KMS-11 (cell line): ENCODE measurements at regions not wholly inside any gene's neighbourhood (a gene's known extent, or its start where the extent isn't known, plus 50 kb on each side); places are given as distances from the start of the nearest gene placed in this dataset.

Source experiments
- H2AFZ ChIP-seq: fragments of 200-600 bp; sonication (generic); 2 replicates; pipeline ENCODE4 v1.6.1; 2016; ENCODE audit warnings: antibody characterized with exemption, mixed run types, low read depth
- H3K27ac ChIP-seq: fragments of 200-600 bp; sonication (generic); 2 replicates; pipeline ENCODE4 v1.6.1; 2016; ENCODE audit warnings: mild to moderate bottlenecking, mixed run types
- H3K27me3 ChIP-seq: fragments of 200-600 bp; sonication (generic); 2 replicates; pipeline ENCODE4 v1.6.1; 2017; ENCODE audit warnings: mild to moderate bottlenecking, low read depth, mixed run types, moderate library complexity; ENCODE audit not compliant: insufficient read depth
- H3K36me3 ChIP-seq: fragments of 200-600 bp; sonication (generic); 2 replicates; pipeline ENCODE4 v1.6.1; 2017; ENCODE audit warnings: mild to moderate bottlenecking, mixed run types; ENCODE audit not compliant: insufficient read depth
- H3K4me1 ChIP-seq: fragments of 200-600 bp; sonication (generic); 2 replicates; pipeline ENCODE4 v1.6.1; 2016; ENCODE audit warnings: mild to moderate bottlenecking, low read depth, mixed run types; ENCODE audit not compliant: poor library complexity, severe bottlenecking
- H3K4me2 ChIP-seq: fragments of 200-600 bp; sonication (generic); 2 replicates; pipeline ENCODE4 v1.7.0; 2016; ENCODE audit warnings: mild to moderate bottlenecking, mixed run types
- H3K4me3 ChIP-seq: fragments of 200-600 bp; sonication (generic); IDR thresholded peaks from 2 replicates; pipeline ENCODE4 v1.6.1; 2017; ENCODE audit warnings: low read depth, low read length, mixed read lengths; ENCODE audit not compliant: insufficient read depth
- H3K79me2 ChIP-seq: fragments of 200-600 bp; sonication (generic); 2 replicates; pipeline ENCODE4 v1.6.1; 2016; ENCODE audit warnings: low read depth, mixed run types; ENCODE audit not compliant: insufficient read depth
- H3K9ac ChIP-seq: fragments of 200-600 bp; sonication (generic); 2 replicates; pipeline ENCODE4 v1.6.1; 2016; ENCODE audit warnings: mild to moderate bottlenecking, mixed run types
- H4K20me1 ChIP-seq: fragments of 200-600 bp; sonication (generic); 2 replicates; pipeline ENCODE4 v1.6.1; 2016; ENCODE audit warnings: mild to moderate bottlenecking, mixed run types; ENCODE audit not compliant: insufficient read depth
- CTCF ChIP-seq: fragments of 200-600 bp; sonication (generic); conservative IDR thresholded peaks from 2 replicates; pipeline ENCODE4 v1.6.1; 2017; ENCODE audit warnings: low read depth, mild to moderate bottlenecking, antibody characterized with exemption, low read length, moderate library complexity, mixed read lengths

- Histone ChIP-seq H3K27ac (no peak overlapping the region), H3K4me3 (no peak overlapping the region), H3K4me1 (no peaks in the 10 kb centered on the region), H3K79me2 (no peaks in the 10 kb centered on the region), H3K4me2 (no peak overlapping the region), H3K9ac (no peak overlapping the region), H3K27me3 (no peaks in the 10 kb centered on the region), H4K20me1 (no peaks in the 10 kb centered on the region), H3K36me3 (no peaks in the 10 kb centered on the region), H2AFZ (no peak overlapping the region)
- TF ChIP-seq CTCF = no peak
Measured at GRCh38 chr5:175109058-175109755, 334.8 kb downstream of the DRD1 start.

GRCh38 chr5:175107865-175108264 lies 336.1 kb downstream of the DRD1 start:
- H3K9ac ChIP-seq = no peak overlapping the region
- no peaks in the 10 kb centered on the region for H4K20me1 ChIP-seq
- no peak overlapping the region for H3K27ac ChIP-seq
- no peaks in the 10 kb centered on the region for H3K27me3 ChIP-seq
- no peaks in the 10 kb centered on the region for H3K36me3 ChIP-seq
- H3K4me1 ChIP-seq = no peaks in the 10 kb centered on the region
- no peak overlapping the region for H3K4me3 ChIP-seq
- TF ChIP-seq CTCF = no peak
- H2AFZ ChIP-seq = no peak overlapping the region
- H3K79me2 ChIP-seq = no peaks in the 10 kb centered on the region
- H3K4me2 ChIP-seq = no peak overlapping the region

GRCh38 chr5:175107028-175107588 lies 336.9 kb downstream of the DRD1 start:
- TF ChIP-seq CTCF = no peak
- H4K20me1 ChIP-seq = no peaks in the 10 kb centered on the region
- no peak overlapping the region for H3K27ac ChIP-seq
- no peak overlapping the region for H3K4me2 ChIP-seq
- H3K36me3 ChIP-seq = no peaks in the 10 kb centered on the region
- no peaks in the 10 kb centered on the region for H3K79me2 ChIP-seq
- no peak overlapping the region for H3K4me3 ChIP-seq
- no peak overlapping the region for H2AFZ ChIP-seq
- no peaks in the 10 kb centered on the region for H3K27me3 ChIP-seq
- no peaks in the 10 kb centered on the region for H3K4me1 ChIP-seq
- H3K9ac ChIP-seq = no peak overlapping the region

GRCh38 chr5:175104677-175105076 lies 339.3 kb downstream of the DRD1 start:
- no peak for TF ChIP-seq CTCF
- Histone ChIP-seq H3K4me2 (no peak overlapping the region), H4K20me1 (no peaks in the 10 kb centered on the region), H3K27me3 (no peaks in the 10 kb centered on the region), H3K36me3 (no peaks in the 10 kb centered on the region), H3K79me2 (no peaks in the 10 kb centered on the region), H3K4me3 (no peak overlapping the region), H2AFZ (no peak overlapping the region), H3K9ac (no peak overlapping the region), H3K27ac (no peak overlapping the region), H3K4me1 (no peaks in the 10 kb centered on the region)
